ENCODE measurements at regions not wholly inside any gene's neighbourhood (a gene's known extent, or its start where the extent isn't known, plus 50 kb on each side); places are given as distances from the start of the nearest gene placed in this dataset.

DNA sequence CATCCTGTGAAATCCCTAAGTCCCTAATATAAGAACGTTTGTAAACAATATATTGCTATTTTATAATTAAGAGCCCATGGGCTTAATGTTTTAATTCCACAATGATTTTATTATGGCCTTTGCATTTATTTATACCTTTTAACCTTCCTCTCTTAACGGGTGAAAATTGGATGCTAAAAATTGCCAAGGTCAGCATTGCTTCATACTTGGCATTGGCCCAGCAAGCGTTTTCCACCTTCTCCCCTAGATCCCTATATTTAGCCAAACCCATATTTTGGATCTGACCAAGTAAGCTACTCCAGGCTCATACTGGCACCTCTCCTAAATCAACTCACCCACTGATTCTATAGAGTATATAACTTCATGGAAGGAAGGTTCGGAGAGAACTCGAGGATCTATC is 188.0 kb upstream of the NR2F2 start:
- Histone ChIP-seq H3K4me1 (ENCODE audit: insufficient read depth, low read length, severe bottlenecking) (no peaks in the 10 kb centered on the region), H3K4me2 (ENCODE audit: low read length) (no peak overlapping the region), H3K79me2 (ENCODE audit: insufficient read depth, low read length) (no peaks in the 10 kb centered on the region), H3K36me3 (ENCODE audit: insufficient read depth, low read length) (no peaks in the 10 kb centered on the region), H3F3A (ENCODE audit: insufficient read depth, low read length) (no peaks in the 10 kb centered on the region), H3K4me3 (ENCODE audit: low read depth, low read length, poor library complexity, severe bottlenecking) (no peak overlapping the region), H4K20me1 (ENCODE audit: insufficient read depth, low read length) (no peaks in the 10 kb centered on the region), H3K27ac (ENCODE audit: low read depth, low read length, poor library complexity, severe bottlenecking) (no peak overlapping the region), H2AFZ (ENCODE audit: low read length) (no peak overlapping the region), H3K27me3 (ENCODE audit: insufficient read depth, low read length) (no peaks in the 10 kb centered on the region), H3K9ac (ENCODE audit: low read length) (no peak overlapping the region), H3K9me3 (ENCODE audit: low read length) (no peaks in the 10 kb centered on the region), H3K9me2 (ENCODE audit: low read depth, low read length) (no peaks in the 10 kb centered on the region)
- TF ChIP-seq, protein P1, sequence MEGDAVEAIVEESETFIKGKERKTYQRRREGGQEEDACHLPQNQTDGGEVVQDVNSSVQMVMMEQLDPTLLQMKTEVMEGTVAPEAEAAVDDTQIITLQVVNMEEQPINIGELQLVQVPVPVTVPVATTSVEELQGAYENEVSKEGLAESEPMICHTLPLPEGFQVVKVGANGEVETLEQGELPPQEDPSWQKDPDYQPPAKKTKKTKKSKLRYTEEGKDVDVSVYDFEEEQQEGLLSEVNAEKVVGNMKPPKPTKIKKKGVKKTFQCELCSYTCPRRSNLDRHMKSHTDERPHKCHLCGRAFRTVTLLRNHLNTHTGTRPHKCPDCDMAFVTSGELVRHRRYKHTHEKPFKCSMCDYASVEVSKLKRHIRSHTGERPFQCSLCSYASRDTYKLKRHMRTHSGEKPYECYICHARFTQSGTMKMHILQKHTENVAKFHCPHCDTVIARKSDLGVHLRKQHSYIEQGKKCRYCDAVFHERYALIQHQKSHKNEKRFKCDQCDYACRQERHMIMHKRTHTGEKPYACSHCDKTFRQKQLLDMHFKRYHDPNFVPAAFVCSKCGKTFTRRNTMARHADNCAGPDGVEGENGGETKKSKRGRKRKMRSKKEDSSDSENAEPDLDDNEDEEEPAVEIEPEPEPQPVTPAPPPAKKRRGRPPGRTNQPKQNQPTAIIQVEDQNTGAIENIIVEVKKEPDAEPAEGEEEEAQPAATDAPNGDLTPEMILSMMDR (IDR thresholded peaks at IDR 0.05; ENCODE audit: low read length) = no peak
- no peak for TF ChIP-seq EZH2 (IDR thresholded peaks at IDR 0.05; ENCODE audit: borderline replicate concordance, low read length)

DNA sequence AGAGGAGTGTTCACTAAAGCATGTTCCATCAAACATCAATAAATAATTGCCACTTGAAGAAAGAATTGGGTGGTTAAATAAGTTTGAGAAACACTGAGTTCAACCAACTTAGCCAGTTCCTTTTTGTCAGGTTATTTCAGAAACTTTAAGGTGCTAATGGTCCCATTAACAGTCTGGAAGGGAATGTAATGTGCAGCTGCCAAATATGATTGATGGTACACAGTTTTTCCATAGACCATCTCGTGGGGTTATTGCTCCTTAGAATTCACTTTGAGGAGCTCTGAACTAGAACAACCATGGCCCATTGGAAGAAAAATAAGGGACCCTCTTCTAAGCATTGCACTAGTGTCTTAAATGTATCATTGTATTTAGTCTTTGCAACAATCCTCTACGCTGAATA is 185.8 kb upstream of the NR2F2 start:
- H4K20me1 ChIP-seq (ENCODE audit: insufficient read depth, low read length) = no peaks in the 10 kb centered on the region
- no peak overlapping the region for H3K4me2 ChIP-seq (ENCODE audit: low read length)
- H3K4me3 ChIP-seq (ENCODE audit: low read depth, low read length, poor library complexity, severe bottlenecking) = no peak overlapping the region
- H3K9me2 ChIP-seq (ENCODE audit: low read depth, low read length) = no peaks in the 10 kb centered on the region
- H3K79me2 ChIP-seq (ENCODE audit: insufficient read depth, low read length) = no peaks in the 10 kb centered on the region
- TF ChIP-seq, protein P1 (IDR thresholded peaks at IDR 0.05; ENCODE audit: low read length) = no peak
- no peak for TF ChIP-seq EZH2 (IDR thresholded peaks at IDR 0.05; ENCODE audit: borderline replicate concordance, low read length)
- H3K9me3 ChIP-seq (ENCODE audit: low read length) = no peaks in the 10 kb centered on the region
- H2AFZ ChIP-seq (ENCODE audit: low read length) = no peak overlapping the region
- no peaks in the 10 kb centered on the region for H3F3A ChIP-seq (ENCODE audit: insufficient read depth, low read length)
- H3K27ac ChIP-seq (ENCODE audit: low read depth, low read length, poor library complexity, severe bottlenecking) = no peak overlapping the region
- no peaks in the 10 kb centered on the region for H3K36me3 ChIP-seq (ENCODE audit: insufficient read depth, low read length)
- H3K9ac ChIP-seq (ENCODE audit: low read length) = no peak overlapping the region
- H3K4me1 ChIP-seq (ENCODE audit: insufficient read depth, low read length, severe bottlenecking) = no peaks in the 10 kb centered on the region
- no peaks in the 10 kb centered on the region for H3K27me3 ChIP-seq (ENCODE audit: insufficient read depth, low read length)

DNA sequence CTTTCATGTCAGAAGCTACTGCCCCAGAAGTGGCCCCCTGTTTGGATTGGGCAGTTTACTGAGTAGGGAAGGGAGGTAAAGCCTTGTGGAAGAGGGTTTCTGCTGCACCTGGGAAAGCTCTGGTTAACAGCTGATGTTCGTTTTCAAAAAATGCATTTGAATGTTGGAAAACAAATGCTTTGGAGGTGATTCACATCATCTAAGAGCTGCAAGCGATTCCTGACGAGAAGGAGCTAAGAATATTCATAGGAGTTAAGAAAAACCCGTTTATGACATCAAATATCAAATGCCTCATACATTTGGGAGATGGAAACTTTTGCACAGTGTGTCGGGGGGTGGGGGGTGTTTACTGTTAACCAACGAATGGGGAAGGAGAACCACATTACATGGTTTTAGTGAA is 183.8 kb upstream of the NR2F2 start:
- Histone ChIP-seq H3K36me3 (ENCODE audit: insufficient read depth, low read length) (no peaks in the 10 kb centered on the region), H3K9me2 (ENCODE audit: low read depth, low read length) (no peaks in the 10 kb centered on the region)

More for the DNA sequence above, 183.8 kb upstream of the NR2F2 start:
- TF ChIP-seq, protein P1 (IDR thresholded peaks at IDR 0.05; ENCODE audit: low read length) = no peak
- TF ChIP-seq EZH2 (IDR thresholded peaks at IDR 0.05; ENCODE audit: borderline replicate concordance, low read length) = no peak
- Histone ChIP-seq H3K27me3 (ENCODE audit: insufficient read depth, low read length) (no peaks in the 10 kb centered on the region), H3K4me3 (ENCODE audit: low read depth, low read length, poor library complexity, severe bottlenecking) (no peak overlapping the region), H3K79me2 (ENCODE audit: insufficient read depth, low read length) (no peaks in the 10 kb centered on the region), H3K4me2 (ENCODE audit: low read length) (no peak overlapping the region), H3K27ac (ENCODE audit: low read depth, low read length, poor library complexity, severe bottlenecking) (no peak overlapping the region), H3F3A (ENCODE audit: insufficient read depth, low read length) (no peaks in the 10 kb centered on the region), H3K9me3 (ENCODE audit: low read length) (no peaks in the 10 kb centered on the region), H4K20me1 (ENCODE audit: insufficient read depth, low read length) (no peaks in the 10 kb centered on the region), H2AFZ (ENCODE audit: low read length) (no peak overlapping the region), H3K4me1 (ENCODE audit: insufficient read depth, low read length, severe bottlenecking) (no peaks in the 10 kb centered on the region), H3K9ac (ENCODE audit: low read length) (no peak overlapping the region)
